HG02678 (cell line): ENCODE measurements at regions not wholly inside any gene's neighbourhood (a gene's known extent, or its start where the extent isn't known, plus 50 kb on each side); places are given as distances from the start of the nearest gene placed in this dataset.

Source experiments
- ATAC-seq: cut with Tn5 transposase; IDR thresholded peaks from one replicate; pipeline ENCODE4 v1.9.1; 2021; ENCODE audit warnings: mild to moderate bottlenecking, moderate library complexity; ENCODE audit not compliant: unreplicated experiment

GRCh38 chr4:113849771-113850170, 88.2 kb upstream of the CAMK2D start:
- no peak for ATAC-seq

DNA sequence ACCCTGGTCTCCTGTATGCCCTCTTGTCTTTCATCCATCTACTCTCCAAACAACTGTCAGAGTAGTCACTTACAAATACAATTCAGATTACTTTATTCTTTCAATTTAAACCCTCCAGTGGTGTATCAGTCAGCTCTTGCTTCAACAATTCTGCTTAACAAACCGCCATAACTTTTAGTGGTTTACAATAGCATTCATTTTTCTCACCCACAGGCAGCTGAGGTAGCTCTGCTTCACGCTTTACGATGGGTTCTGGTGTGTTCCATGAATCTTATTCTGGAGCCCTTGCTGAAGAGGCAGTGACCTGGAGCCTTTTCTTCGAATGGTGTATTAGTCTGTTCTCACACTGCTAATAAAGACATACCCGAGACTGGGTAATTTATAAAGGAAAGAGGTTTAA, 86.2 kb upstream of the CAMK2D start:
- no peak for ATAC-seq

DNA sequence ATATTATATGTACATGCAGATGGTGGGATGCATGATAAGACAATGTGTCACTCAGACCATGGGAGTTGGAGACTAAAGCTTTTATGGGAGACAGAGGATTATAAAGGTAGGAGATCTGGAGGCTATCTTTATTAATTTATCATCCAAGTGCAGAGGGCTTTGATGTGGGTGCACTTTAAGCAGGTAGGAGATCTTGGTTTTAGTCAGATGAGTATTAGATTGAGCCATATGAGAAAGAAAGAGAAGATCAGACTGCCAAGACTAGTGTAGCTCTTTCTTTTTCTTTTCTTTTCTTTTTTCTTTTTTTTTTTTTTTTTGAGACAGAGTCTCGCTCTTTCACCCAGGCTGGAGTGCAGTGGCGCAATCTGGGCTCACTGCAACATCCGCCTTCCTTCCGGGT, 84.9 kb upstream of the CAMK2D start:
- ATAC-seq, result no peak

- no peak for ATAC-seq
These were observed 83.6 kb upstream of the CAMK2D start for GRCh38 chr4:113845138-113845537.

- ATAC-seq, result peak; percentile 65
These were observed 82.8 kb upstream of the CAMK2D start for GRCh38 chr4:113844369-113844768.

GRCh38 chr4:113840861-113841260, 79.3 kb upstream of the CAMK2D start:
- ATAC-seq, result no peak

GRCh38 chr4:113838460-113838859, 76.9 kb upstream of the CAMK2D start:
- ATAC-seq, result no peak

DNA sequence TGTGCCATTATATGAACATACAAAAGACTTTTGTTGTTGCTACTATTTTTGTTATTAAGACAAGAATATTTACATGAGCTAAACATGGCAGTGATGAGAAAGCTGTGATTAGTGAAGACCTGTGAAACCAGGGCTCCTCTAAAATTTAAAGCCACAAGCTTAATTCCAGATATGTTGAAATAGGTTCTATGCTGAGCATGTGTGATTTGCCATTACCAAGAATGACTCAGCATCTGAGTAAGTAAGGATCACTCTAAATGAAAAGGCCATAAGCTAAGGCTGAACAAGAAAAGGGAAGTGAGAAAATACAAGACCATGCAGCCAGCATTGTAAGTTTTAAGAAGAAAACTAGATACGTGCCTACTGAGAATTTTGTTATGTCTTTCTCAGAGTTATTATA, 75.9 kb upstream of the CAMK2D start:
- peak; percentile 99 for ATAC-seq

DNA sequence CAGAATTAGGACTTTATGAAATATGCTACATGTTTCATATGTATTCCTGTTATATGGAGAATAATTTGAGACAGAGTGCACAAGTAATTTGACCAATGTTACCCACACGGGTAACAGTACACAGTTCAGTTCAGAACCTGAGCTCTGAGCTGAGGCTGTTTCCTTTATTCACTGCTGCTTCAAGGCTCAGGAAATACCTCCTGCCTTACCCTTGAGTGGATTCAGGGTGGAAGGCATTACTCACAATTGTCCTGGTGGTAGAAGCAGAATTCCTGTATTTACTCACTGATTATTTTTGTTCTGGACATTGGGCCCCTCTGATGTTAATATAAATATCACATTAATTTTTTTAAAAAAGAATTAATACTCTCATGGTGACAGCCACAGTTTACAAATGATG, 73.5 kb upstream of the CAMK2D start:
- ATAC-seq, result no peak

DNA sequence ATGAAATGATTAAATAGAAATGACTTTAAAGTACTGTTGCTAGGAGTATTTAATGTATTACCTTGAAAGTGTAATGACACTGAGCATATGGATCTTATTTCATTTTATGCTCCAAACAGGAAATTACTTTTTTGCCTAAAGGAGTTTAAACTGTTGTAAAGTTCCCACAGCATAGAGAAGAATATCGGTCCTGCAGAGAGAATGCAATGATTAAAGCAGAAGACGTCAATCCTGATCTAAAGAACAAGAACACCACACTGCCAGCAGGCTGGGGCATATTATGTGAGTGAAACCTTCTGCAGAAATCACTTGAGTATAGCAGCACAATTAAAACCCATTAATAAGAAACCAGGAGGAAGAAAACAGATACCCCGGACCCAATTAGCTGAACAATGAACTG, 72.8 kb upstream of the CAMK2D start:
- no peak for ATAC-seq

DNA sequence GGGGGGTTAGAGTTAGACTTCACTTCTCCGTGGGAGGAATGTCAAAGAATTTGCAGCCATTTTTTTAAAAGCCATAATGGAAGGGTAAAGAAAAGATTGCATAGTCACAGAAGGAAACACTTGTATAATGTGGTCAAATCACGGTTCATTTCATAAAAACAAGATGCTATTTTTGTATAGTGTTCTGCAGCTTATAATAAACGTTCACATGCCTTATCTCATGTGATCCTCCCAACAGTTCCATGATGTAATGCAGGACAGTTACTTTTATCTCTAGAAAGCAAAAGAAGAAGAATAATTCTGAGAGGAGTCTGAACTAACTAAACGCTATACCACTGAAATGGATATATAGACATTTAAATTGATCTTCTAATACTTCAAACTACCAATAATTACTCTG, 71.3 kb upstream of the CAMK2D start:
- no peak for ATAC-seq

- ATAC-seq, result no peak
These were observed 69.9 kb upstream of the CAMK2D start for GRCh38 chr4:113831457-113831856.

DNA sequence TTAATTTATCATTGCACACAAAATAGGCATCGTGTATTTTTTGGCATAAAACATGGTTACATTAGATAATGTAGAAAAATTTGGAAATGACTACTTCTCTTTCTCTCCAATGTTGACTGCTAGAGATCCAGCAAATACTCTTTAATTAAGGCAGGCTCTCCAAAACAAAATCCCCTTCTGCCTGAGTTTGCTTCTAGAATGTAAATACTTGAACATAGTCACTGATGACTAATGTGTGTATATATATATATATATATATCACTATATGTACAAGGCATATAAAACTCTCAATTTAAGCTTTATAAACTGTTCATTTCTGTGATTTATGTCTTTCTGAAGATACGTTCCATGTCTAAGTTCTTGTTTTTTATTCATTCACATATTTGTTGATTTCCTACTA, 67.2 kb upstream of the CAMK2D start:
- ATAC-seq, result no peak

DNA sequence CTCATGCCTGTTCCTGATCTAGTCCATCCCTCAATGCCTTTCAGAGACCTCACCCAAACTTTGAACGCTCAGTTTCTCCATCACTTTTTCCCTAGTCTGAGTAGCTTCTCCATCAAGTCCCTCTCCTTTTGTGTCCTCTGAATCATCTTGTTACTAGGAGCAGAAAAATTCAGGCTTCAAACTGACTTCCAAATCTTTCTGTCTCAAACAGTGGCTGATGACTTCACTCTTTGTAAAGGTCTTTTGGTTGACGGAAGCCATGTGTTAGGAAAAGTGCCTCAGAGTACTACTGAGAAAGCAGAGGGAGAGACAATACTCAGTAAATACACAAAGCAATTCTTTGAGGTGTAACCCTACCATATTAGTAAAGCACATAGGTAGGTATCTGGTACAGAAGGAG, 65.7 kb upstream of the CAMK2D start:
- ATAC-seq, result no peak

- no peak for ATAC-seq
These were observed 64.9 kb upstream of the CAMK2D start for GRCh38 chr4:113826421-113826820.

DNA sequence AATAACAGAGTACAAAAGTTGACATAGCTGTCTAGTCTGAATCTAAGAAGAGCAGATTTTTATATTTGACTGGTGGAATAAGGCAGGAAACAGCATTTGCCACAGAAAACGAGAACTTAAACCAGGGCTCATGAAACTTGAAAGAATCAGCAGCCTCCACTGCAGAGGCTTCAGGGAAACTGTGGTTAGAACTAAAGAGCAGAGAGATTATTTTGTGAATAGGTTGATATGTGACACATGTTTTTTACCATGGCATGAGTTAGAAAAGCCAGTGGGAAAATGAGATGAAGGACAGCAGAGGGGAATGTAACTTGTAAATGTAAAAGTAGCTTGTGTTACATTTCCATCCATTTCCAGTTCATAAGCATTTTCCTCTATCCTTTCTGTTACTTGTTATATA, 63.7 kb upstream of the CAMK2D start:
- peak; percentile 60 for ATAC-seq

- ATAC-seq, result no peak
These were observed 62.9 kb upstream of the CAMK2D start for GRCh38 chr4:113824396-113824795.

DNA sequence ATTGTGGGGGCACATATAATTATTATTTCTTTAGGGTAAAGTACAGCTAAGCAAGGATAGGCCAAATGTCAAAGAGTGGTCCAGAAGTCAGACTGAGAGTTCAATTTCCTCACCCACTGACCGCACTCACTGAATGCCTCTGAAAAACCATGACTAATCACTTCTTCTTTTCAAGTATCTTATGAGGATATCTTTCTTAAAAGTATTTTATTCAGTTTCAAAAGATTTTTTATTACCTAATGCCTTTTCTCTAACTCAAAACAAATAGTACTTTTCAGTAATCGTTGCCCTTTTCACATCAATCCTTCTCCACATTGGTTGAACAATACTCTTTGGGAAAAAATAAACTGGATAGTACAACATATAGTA, 61.7 kb upstream of the CAMK2D start:
- peak; percentile 61 for ATAC-seq

GRCh38 chr4:113822555-113823290, 61.2 kb upstream of the CAMK2D start:
- ATAC-seq, result peak; percentile 78

GRCh38 chr4:113821856-113822255, 60.3 kb upstream of the CAMK2D start:
- ATAC-seq, result no peak

DNA sequence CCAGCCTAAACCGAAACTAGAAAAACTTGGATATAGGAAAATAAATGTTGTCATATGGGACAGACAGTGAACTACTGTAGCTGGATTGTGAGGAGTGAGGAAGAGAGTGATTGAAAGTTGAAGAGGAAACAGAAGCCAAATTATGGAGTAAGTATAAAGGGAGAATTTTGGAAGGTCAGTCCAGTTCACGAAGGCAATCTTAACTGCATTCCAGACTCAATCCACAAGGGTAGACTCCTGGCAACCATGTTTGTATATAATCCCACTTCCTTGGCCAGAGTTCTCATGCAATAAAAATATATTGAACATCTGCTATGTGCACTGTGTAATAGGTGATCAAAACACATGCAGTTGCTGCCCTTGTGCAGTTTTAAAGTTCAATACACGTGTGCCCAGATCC, 58.6 kb upstream of the CAMK2D start:
- no peak for ATAC-seq

GRCh38 chr4:113815826-113816225, 54.3 kb upstream of the CAMK2D start:
- no peak for ATAC-seq

DNA sequence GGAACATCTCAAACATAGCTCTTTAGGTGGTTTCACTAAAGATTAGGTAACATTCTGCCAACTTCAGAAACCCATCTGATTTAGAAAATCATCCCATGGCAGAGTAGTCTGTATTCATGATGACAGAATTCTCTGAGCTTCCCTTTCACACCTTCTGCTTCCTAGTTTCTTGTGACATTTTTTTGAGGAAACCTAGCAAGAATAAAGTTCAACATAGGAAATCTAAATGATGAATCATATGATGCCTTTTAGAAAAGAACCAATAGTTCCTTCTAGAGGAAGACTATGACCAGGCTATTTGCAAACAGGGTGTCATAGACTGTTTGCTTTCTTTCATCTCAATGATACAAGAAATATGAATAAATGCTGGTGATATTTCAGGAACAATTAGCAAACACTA, 49.8 kb upstream of the CAMK2D start:
- ATAC-seq, result no peak
